Left lung (tissue), 4 donors: ENCODE measurements at regions not wholly inside any gene's neighbourhood (a gene's known extent, or its start where the extent isn't known, plus 50 kb on each side); places are given as distances from the start of the nearest gene placed in this dataset.

Experiments
- ATAC-seq: fragments of 200-7000 bp; cut with Tn5 transposase; one replicate; pipeline ENCODE4 v1.9.1; 2020; ENCODE audit warnings: moderate library complexity
- DNase-seq, 4 donors: peaks; one replicate each; pipeline ENCODE4 v3.0.0-alpha.2; 2013 to 2020
- H3K27ac ChIP-seq, 2 donors: fragments of 200-600 bp; sonication (generic) in 1 of 2; one replicate each; pipeline versions ENCODE4 v1.5.0 to v1.8.0; 2020 to 2021
- H3K27me3 ChIP-seq, 2 donors: fragments of 200-600 bp; sonication (generic) in 1 of 2; one replicate each; pipeline versions ENCODE4 v1.5.0 to v1.8.0; 2020 to 2021
- H3K36me3 ChIP-seq, 2 donors: fragments of 200-600 bp; sonication (generic) in 1 of 2; one replicate each; pipeline versions ENCODE4 v1.5.0 to v1.8.0; 2020 to 2021
- H3K4me1 ChIP-seq, 2 donors: fragments of 200-600 bp; one replicate each; pipeline ENCODE4 v1.8.0; 2021
- H3K4me3 ChIP-seq, 2 donors: fragments of 200-600 bp; sonication (generic) in 1 of 2; one replicate each; pipeline versions ENCODE4 v1.5.0 to v1.8.0; 2020 to 2021; ENCODE audit warnings: mild to moderate bottlenecking in 1 of 2
- H3K9me3 ChIP-seq, 2 donors: fragments of 200-600 bp; sonication (generic) in 1 of 2; one replicate each; pipeline versions ENCODE4 v1.5.0 to v1.8.0; 2020 to 2021
- intact Hi-C, 2 donors: fragments of 100-400 bp; cut with DNase I; formaldehyde crosslinking; loops; one replicate each; pipeline versions ENCODE4 v1.11.2 to v1.14.2; 2022
- TF ChIP-seq, protein P1 (sequence below), 2 donors: fragments of 200-600 bp; sonication (generic) in 1 of 2; IDR thresholded peaks; one replicate each; pipeline versions ENCODE4 v1.5.0 to v1.8.0; 2021; ENCODE audit warnings: antibody characterized with exemption in 2 of 2
- donor health status: DM: no; HTN: yes; CAD: no.
- donor health status: DM: no; HTN: no; CAD: no.

DNA sequence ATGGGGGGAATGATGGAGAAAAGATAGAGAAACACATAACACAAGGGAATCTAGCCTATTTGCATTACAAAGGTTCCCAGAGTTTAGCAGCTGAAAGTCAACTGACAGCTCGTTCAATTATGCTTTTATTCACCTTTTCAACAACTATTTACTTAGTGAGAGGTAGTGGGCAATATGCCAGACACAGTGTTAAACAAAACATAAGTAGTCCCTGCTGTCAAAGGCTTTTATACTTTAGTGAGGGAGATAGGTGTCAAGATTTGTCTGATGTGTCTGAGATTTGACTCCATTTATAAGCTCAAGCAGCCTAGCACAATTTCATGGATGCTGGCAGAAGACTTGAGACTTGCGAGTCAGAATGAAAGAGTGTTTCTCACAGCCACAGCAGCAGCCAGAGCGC lies 549.0 kb upstream of the VSTM2A start:
- no peak for DNase-seq
- Histone ChIP-seq H3K36me3 (no peaks in the 10 kb centered on the region), H3K4me3 (no peak overlapping the region), H3K9me3 (peaks cover 0 to 13% of the 10 kb centered on the region in 2 donors), H3K27ac (no peak overlapping the region), H3K27me3 (no peaks in the 10 kb centered on the region), H3K4me1 (no peaks in the 10 kb centered on the region)
- intact Hi-C loops, result no loop called here
- TF ChIP-seq, protein P1, sequence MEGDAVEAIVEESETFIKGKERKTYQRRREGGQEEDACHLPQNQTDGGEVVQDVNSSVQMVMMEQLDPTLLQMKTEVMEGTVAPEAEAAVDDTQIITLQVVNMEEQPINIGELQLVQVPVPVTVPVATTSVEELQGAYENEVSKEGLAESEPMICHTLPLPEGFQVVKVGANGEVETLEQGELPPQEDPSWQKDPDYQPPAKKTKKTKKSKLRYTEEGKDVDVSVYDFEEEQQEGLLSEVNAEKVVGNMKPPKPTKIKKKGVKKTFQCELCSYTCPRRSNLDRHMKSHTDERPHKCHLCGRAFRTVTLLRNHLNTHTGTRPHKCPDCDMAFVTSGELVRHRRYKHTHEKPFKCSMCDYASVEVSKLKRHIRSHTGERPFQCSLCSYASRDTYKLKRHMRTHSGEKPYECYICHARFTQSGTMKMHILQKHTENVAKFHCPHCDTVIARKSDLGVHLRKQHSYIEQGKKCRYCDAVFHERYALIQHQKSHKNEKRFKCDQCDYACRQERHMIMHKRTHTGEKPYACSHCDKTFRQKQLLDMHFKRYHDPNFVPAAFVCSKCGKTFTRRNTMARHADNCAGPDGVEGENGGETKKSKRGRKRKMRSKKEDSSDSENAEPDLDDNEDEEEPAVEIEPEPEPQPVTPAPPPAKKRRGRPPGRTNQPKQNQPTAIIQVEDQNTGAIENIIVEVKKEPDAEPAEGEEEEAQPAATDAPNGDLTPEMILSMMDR (IDR thresholded peaks at IDR 0.05), result no peak
- ATAC-seq, result no peak

GRCh38 chr7:53996876-53997275 lies 545.3 kb upstream of the VSTM2A start:
- intact Hi-C loops, result no loop called here
- no peaks in the 10 kb centered on the region for H3K36me3 ChIP-seq
- no peak overlapping the region for H3K27ac ChIP-seq
- no peaks in the 10 kb centered on the region for H3K27me3 ChIP-seq
- TF ChIP-seq, protein P1 (IDR thresholded peaks at IDR 0.05), result no peak
- H3K4me1 ChIP-seq, result no peaks in the 10 kb centered on the region
- H3K9me3 ChIP-seq, result peaks cover 0 to 4% of the 10 kb centered on the region in 2 donors
- ATAC-seq (no peak), DNase-seq (no peak)
- no peak overlapping the region for H3K4me3 ChIP-seq

DNA sequence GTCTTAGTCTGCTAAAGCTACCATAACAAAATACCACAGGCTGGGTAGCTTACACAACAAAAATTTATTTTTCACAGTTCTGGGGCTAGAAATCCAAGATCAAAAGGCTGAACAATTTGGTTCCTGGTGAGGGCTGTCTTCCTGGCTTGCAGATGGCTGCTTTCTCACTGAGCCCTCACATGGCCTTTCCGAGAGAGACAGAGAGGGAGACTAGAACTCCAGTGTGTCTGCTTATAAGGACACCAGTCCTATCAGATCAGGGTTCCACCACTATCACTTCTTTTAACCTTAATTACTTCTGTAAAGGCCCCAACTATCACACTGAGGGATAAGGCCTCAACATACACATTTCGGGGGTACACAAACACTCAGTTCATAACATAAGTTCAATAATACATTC lies 527.4 kb upstream of the VSTM2A start:
- H3K27ac ChIP-seq, result no peak overlapping the region
- H3K4me3 ChIP-seq, result no peak overlapping the region
- H3K27me3 ChIP-seq, result no peaks in the 10 kb centered on the region
- H3K36me3 ChIP-seq, result no peaks in the 10 kb centered on the region
- peaks cover 0 to 11% of the 10 kb centered on the region in 2 donors for H3K9me3 ChIP-seq
- DNase-seq (no peak), ATAC-seq (no peak)
- intact Hi-C loops, result no loop called here
- TF ChIP-seq, protein P1 (IDR thresholded peaks at IDR 0.05), result no peak
- no peaks in the 10 kb centered on the region for H3K4me1 ChIP-seq

DNA sequence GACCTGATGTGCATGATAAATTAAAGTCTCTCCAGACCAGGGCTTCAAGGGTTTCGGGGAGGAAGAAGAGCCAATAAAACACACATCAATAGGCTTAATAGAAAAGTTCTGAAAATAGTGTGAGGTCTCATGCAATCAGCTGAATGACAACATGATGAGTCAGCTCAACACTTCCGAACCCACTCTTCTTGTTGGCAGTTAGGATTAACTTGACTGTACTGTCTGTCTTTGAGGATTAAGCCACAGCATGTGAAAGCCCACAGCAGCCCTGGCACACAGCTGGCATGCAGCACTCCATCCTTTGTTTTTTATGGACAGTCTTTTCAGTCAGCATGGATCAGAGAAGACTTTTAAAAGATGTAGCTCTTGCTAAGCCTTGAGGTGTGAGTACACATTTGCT lies 526.9 kb upstream of the VSTM2A start:
- DNase-seq (no peak), ATAC-seq (no peak)
- H3K36me3 ChIP-seq, result no peaks in the 10 kb centered on the region
- no peaks in the 10 kb centered on the region for H3K4me1 ChIP-seq
- no peaks in the 10 kb centered on the region for H3K27me3 ChIP-seq
- H3K27ac ChIP-seq, result no peak overlapping the region
- TF ChIP-seq, protein P1 (IDR thresholded peaks at IDR 0.05), result no peak
- no peak overlapping the region for H3K4me3 ChIP-seq
- intact Hi-C loops, result no loop called here
- peaks cover 0 to 16% of the 10 kb centered on the region in 2 donors for H3K9me3 ChIP-seq

- H3K4me3 ChIP-seq, result no peak overlapping the region
- no peaks in the 10 kb centered on the region for H3K4me1 ChIP-seq
- ATAC-seq, result no peak
- H3K36me3 ChIP-seq, result no peaks in the 10 kb centered on the region
- DNase-seq, result no peak
- peaks cover 0 to 23% of the 10 kb centered on the region in 2 donors for H3K9me3 ChIP-seq
- TF ChIP-seq, protein P1 (IDR thresholded peaks at IDR 0.05), result no peak
- intact Hi-C loops, result no loop called here
- no peaks in the 10 kb centered on the region for H3K27me3 ChIP-seq
- no peak overlapping the region for H3K27ac ChIP-seq
Measured at GRCh38 chr7:54037873-54038272, 504.3 kb upstream of the VSTM2A start.
